HG03108 (cell line): ENCODE measurements at regions not wholly inside any gene's neighbourhood (a gene's known extent, or its start where the extent isn't known, plus 50 kb on each side); places are given as distances from the start of the nearest gene placed in this dataset.
"Not testable (repeated sequence)": the region's sequence is repeated elsewhere in the genome, so short reads cannot be mapped to it uniquely, and the experiment has no call there.

ENCODE experiments used
- ATAC-seq: cut with Tn5 transposase; IDR thresholded peaks from one replicate; pipeline ENCODE4 v1.9.1; 2021; ENCODE audit warnings: moderate library complexity; ENCODE audit not compliant: unreplicated experiment

DNA sequence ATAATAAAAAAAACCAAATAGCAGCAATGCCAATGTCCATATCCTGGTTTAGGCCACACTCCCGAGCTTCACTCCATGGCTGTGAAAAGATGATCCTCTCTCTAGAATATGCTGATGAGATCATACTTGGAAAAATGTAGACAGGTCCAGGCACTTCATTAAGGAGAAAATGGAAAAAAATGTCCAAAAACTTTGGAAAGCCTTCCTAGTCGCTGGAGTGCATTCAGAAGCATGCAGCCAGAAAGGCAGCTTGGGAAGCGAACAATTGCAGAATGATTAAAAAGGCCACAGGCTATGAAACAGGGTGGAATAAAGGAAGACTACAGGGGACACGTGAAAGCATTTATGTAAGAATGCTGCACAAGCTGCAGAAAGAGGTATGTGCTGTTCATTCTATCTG lies 165.6 kb upstream of the HCCS start:
- ATAC-seq, result no peak

DNA sequence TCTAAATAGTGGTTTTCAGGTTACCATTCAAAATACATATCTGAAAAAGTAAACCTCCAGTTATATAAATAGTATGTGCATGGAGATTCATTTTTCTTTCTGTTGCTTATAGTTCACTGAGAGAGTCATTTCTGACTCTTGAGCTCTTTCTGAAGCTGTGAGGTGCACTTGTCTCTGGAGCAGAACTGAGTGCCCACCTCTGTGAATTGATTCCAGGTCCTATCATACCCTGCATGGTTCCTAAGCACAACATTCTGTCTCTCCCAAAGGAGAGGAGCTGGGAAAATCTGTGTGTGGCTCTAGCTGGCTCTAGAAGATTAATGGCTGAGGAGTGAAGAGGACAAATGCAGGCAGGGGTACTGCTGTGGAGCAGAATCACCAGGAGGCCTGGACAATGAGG lies 161.6 kb upstream of the HCCS start:
- ATAC-seq, result no peak

DNA sequence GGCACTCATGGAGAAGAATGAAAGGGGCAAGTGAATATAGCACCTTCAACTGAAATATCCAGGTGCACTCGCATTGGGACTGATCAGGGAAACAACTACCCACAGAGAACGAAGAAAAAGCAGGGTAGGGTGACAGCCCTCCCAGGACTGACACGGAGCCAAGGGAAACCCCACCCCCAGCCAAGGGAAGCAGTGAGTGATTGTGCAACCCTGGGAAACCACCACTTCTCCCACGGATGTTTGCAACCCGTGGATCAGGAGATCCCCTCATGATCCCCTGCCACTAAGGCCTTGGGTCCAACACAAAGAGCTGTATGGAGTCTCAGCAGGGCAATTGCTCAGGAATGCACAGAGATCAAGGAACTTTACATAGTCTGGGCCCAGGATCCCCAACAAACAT lies 158.5 kb upstream of the HCCS start:
- ATAC-seq, result no peak

DNA sequence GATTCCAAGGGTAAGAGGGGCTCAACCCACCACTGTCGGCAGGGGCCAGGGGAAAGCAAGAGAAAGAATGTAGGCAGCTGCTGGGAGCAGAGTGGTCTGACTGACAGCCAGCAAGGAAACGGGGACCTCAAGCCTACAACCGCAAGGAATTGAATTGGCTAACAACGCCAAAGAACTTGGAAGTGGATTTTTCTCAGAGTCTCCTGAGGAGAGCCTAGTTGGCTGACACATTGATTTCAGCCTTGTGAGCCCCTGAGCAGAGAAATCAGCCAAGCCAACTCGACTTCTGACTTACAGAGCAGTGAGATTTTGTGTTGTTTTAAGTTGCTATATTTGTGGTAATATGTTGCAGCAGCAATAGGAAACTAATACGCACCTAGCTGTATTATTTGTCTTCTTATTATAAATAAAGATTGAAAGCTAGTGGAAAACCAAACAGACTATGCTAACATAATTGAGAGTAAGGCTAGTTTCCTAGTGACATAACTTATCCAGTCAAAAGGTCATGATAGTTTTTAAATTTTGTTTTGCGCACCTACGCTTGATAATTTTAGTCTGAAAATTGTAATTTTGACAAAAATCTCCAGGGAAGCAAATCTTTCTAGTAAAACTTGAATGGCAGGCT lies 145.8 kb upstream of the HCCS start:
- ATAC-seq, result no peak

DNA sequence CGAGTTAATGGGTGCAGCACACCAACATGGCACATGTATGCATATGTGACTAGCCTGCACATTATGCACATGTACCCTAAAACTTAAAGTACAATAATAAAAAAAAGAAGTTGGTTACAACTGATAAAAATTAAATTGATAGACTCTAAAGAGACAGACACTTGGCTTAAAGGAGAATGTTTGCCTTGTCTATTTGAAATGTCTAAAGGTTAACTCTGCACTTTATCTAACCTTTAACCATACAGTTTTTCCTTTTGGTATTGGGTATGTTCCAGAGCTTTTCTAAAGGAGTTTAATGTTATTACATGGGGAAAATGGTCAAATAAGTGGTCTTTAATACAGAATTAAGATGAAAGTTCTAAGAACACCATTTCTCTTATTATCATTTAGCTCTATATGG lies 145.1 kb upstream of the HCCS start:
- ATAC-seq, result no peak

DNA sequence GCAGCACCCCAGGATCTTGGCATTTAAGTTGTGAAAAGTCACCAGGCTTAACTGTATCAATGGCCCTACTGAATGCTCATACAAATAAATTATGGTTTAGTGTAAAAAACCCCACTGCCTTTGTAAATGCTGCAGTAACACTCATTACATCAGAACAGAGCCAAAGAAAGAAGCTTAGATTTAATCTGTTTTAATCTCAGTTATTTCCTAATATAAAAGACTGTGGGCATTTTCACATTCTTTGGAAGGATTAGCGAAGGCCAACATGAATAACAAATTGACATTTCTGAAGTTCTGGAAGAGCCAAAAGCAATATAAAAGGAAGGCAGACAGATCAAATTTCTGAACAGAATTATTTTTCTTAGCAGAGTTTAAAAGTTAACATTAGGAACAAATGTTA lies 140.0 kb upstream of the HCCS start:
- no peak for ATAC-seq

DNA sequence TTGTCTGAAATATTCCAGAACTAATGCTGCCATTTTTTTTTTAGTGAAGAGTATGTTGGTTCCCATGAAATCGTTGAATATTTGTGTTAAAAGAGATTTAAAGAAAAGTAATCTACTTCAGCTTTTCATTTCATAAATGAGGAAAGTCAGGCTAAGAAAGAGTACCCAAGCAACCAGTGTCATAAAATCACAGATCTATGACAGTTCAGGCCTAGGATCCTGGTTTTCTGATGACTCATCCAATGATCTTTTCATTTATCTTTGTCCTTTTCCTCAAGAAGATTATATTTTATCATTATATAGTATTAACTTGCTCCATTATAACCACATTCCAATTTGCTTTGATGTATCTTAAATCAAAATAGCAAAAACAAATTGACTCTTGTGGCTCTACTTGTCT lies 139.4 kb upstream of the HCCS start:
- ATAC-seq, result no peak

DNA sequence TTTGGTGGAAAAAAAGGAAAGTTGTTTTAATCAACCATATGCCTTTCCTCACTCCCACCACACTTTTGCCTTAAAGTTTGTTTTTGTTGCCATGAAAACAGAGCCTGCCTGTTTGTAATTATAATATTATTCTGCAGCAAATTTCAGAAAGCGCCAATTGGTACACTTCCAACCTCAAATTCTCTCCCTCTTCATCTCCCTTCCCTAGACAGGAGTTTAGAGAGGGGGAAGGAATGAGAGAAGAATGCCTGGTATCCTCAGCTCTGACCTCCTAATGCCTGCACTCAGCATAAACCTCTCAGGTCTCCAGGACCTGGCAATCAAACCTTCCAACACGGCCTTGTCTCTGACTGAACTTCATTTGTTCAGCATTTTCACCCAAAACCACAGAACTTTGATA lies 138.4 kb upstream of the HCCS start:
- ATAC-seq, result no peak

DNA sequence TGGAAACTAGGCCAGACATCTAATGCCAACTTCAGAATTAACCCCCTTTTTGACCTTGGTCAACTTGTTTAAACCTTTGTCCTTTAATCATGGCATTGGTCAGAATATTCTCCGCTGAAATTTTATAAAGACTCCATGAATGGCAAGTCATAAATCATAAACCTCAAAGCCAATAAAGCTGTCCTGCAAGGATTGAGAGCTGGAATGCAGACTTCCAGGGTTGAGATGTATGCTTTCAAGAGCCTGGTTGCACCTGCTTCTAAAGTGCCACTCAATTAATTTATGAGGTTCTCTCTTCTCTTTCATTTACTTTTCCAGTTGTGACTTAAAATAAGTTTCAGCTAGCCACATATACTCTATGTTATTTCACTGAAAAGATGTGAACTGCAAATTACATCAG lies 136.2 kb upstream of the HCCS start:
- ATAC-seq, result no peak

DNA sequence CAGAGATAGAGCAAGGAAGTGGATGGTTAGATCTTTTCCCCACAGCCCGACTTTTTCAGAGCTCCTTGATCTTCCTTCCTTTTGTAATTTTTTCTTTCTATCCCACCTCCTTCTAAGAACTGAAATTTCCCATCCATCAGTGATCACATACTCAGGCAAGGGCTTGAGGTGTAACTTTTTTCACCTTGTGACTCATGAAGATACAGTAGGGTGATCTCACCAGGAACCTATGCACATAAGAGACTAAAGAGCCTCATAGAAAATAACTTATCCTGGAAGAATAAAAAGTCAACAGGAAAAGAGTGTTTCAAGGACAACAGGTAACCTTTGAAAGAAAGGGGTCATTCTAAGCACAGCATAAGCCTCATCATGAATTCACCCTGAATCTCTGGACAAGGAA lies 131.2 kb upstream of the HCCS start:
- no peak for ATAC-seq

DNA sequence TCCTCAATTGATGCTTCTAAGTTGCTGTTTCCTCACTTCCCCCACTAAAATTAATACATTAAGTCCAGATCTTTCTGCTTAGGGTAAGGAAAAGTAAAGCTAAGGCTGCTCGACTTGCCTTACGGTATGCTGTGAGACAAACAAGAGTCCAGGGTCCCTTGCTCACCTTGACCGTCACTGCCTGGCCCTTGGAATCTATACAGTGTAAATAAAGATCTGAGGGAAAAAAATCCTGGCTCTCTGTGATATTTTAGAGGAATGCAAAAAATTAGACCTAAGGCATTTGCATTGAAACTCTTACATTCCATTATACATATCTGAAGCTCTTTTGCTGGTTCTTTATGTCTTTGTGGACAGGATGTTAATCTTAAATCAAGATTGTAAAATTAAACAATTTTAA lies 129.6 kb upstream of the HCCS start:
- no peak for ATAC-seq

DNA sequence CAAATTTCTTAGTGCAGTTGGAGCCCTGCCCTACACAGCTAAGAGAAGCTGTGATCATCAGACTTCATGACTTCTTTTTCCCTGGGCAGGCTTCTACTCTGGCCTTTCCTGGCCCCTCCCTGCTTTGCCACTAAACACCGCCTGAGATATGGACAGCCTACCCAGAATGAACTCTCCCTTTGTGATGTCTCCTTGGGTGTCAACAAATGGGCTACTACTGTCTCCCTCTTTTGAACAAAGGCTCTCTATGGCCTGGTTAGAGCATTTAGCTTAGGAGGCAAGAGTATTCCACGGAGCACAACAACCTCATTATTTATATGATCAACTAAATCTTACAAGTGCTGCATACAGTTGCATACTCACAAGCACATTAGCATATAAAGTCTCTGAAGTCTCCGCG lies 127.6 kb upstream of the HCCS start:
- no peak for ATAC-seq

DNA sequence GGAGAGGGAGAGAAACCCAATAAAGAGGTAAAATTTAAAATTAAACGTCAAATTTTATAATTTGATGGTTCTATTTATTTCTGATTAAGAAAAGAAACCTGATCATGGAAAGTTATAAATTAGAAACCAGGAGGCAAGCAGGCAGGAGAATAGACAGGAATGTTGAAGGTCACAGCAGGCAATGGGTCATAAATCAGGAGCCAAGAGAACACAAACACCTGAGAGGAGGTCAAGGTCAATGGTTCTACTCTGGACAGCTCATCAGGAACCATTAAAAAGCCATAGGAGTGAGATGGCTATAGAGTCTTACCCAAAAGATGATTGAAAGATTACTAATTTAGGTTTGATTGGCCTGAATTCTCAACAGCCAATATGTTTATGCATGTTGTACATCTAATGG lies 126.9 kb upstream of the HCCS start:
- no peak for ATAC-seq

DNA sequence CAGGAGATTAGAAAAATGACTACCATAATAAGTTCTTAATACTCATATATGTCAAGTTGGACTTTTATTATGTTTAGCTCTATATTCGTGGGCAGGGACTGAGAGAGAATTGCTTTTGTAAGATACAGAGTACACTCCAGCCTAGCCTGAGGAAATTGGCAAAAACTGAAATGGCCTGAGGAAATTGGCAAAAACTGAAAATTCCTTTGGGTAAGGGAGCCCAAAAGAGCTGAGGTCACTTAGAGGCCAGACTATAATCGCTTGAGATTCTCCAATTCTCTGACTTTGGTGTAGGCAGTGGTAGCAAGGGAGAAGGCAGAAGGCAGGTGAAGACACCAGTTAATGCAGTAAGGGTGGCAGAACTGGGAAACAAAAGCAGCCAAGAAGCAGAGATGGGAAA lies 124.5 kb upstream of the HCCS start:
- ATAC-seq, result no peak

DNA sequence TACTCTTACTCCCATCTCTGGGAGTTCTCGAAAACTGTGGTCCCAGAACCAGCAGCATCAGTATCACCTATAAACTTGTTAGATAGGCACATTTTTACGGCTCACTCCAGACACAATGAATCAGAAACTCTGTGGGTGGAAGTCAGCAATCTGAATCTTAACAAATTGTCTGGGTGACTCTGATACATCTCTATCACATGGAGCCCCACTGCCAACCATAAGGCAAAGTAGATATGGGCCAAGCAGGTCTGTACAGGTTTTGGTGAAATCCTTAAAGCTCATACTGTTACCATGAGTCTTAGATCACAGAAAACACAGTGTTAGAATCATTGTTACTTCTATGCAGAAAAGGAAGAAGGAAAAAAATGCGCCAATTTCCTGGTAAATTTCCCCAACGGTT lies 122.5 kb upstream of the HCCS start:
- no peak for ATAC-seq

DNA sequence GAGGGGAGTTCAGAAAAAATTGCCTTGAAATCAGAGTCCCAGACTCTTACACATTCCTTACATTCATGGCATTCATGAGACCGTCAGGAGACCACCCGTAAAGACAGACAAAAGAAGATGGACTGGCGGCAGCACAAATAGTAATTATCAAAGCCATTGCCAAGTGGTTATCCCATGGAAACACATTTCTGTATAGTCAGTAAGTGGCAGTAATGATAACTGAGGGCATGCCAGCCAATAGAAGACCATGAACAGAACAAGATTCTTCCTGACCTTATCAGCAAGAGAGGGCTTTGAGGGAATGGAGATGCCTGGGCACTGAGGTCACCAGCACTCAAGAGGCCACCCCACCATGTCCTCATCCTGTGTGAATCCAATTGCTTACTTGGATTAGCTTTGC lies 121.7 kb upstream of the HCCS start:
- no peak for ATAC-seq

DNA sequence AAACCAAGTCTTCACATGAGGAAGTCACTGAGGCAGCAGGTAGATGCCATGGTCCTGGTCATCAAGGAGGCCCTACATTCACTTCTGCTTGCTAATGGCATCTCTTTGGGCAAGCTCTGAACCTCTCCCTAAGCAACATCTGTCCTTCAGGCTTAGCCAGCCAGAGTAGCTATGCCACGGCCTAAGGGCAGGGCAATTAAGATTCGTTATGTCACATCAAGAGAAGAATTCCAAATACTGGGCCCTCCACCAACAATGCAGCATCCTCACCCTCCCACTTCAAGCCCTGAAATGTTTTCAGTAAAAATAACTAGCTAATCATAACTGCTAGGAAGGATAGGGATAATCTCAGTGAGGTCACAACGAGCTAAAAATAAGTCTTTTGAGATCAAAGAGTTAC lies 120.7 kb upstream of the HCCS start:
- ATAC-seq, result no peak

DNA sequence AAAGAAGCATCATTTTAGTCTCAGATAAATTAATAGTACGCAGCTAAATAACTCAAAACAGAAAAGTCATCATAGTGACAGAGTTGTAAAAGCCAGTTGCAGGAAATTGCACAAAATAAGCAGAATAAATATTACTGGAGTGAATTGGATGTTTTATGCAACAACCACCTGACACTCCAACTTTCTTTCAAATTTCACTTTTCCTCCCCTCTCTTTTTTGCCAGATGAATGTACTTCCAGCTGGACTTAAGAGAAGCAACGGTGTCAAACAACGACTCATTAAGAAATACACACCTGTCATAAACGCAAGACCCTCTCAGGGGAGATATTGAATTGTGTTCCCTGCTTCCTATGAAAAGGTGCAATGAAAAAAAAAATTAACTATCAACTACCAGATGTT lies 120.2 kb upstream of the HCCS start:
- ATAC-seq, result no peak

DNA sequence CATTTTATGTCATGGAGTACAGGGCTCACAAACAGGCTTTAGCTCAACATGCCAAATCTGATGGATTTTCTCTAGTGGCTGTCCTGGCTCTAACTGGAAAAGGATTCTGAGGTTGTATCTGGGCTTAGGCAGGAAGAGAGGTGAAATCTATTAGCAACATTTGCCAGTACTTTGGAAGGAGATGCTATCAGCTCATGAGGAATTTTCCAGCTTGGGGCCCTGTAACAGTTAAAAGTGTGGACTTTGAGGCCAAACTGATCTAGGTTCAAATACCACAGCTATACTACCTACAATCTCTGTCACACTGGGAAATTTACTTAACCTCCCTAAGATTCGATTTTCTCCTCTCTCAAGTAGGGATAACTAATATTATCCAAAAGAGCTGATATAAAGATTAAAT lies 119.0 kb upstream of the HCCS start:
- no peak for ATAC-seq

DNA sequence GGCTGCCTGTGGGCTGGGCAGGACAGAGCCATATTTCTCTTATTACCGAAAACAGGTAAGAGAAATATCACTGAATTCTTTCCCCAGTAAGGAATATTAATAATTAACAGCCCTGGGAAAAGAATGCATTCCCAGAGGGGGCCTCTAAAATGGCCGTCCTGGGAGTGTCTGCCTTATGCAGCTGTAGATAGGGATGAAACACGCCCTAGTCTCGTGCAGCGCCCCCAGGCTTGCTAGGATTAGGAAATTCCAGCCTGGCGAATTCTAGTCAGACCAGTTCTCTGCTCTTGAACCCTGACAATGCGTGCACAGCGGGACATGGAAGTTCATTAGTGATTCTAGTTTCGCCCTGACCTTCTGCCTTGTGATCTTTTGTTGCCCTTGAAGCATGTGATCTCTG lies 104.1 kb upstream of the HCCS start:
- not testable (repeated sequence) for ATAC-seq

DNA sequence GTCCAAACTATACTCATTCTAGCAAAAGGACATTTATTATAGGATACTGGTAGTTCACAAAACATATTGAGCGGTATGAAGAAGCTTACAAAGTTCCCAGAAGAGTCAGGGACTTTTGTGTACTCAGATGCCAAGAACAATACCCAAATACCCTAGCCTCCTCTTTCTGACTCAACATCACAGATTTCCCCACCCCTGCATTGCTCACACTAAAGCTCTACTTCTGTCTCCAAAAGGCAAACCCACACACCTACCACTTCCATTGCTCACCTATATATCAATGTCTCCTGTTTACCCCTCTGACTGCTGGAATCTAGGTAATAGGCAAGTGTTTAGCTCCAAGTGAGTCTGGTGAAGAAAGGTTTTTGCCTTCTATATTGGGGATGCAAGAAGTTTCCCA lies 100.7 kb upstream of the HCCS start:
- no peak for ATAC-seq

DNA sequence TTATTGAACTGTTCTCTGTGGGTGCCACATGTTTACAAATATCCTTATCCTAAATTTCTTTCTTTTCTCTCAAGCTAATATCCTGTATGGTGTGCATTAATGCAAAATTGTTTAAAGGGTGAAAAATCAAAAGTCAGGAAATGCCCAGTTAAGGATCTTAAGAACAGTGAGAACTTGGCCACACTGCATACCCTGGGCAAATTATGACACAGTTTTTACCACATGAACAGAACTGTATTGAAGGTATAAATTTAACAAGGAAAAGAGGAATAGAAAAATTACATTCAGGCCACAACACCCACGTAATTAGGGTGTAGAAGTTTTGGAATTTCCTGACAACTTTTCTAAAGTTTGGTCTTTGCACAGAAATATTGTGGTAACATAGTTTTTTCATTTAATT lies 94.4 kb upstream of the HCCS start:
- ATAC-seq, result no peak

DNA sequence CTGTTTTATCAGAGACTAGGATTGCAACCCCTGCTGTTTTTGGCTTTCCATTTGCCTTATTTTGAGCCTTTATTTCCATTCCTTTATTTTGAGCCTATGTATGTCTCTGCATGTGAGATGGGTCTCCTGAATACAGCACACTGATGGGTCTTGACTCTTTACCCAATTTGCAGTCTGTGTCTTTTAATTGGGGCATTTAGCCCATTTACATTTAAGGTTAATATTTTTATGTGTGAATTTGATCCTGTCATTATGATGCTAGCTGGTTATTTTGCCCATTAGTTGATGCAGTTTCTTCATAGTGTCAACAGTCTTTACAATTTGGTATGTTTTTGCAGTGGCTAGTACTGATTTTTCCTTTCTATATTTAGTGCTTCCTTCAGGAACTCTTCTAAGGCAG lies 88.5 kb upstream of the HCCS start:
- ATAC-seq, result not testable (repeated sequence)

DNA sequence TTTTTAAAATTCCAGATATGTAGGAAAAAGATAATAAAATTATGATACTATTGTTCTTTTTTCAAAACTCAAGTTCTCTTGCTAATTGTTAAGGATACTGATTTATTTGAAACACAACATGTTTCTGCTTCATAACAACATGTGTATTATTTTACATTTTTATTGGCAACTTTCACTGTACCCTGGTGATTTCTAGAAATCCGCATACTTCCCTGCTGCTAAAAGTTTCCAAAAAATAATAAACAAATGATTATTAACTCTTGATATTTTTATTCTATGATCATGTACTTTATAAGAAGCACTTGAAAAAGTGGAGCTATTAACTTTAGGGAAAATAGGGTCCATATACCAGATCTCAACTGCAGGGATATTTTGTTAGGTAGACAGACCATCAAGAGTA lies 71.2 kb upstream of the HCCS start:
- ATAC-seq, result no peak
